NCI-H1048 (cell line): ENCODE measurements at regions not wholly inside any gene's neighbourhood (a gene's known extent, or its start where the extent isn't known, plus 50 kb on each side); places are given as distances from the start of the nearest gene placed in this dataset.
A peak's percentile ranks its signal among the peaks of the same experiment; 100 is the strongest.
"Not testable (repeated sequence)": the region's sequence is repeated elsewhere in the genome, so short reads cannot be mapped to it uniquely, and the experiment has no call there.

ENCODE experiments used
- DNase-seq: peaks from one replicate; lab custom pipeline; 2025; lab: John Stamatoyannopoulos, UW

GRCh38 chr3:182136008-182136910 lies 424.5 kb downstream of the SOX2 start:
- DNase-seq = no peak

GRCh38 chr3:182138393-182138792 lies 426.7 kb downstream of the SOX2 start:
- no peak for DNase-seq

GRCh38 chr3:182139627-182140357 lies 428.1 kb downstream of the SOX2 start:
- DNase-seq = no peak

GRCh38 chr3:182142928-182143327 lies 431.2 kb downstream of the SOX2 start:
- DNase-seq = no peak

- DNase-seq = no peak
Measured at GRCh38 chr3:182143903-182144302, 432.2 kb downstream of the SOX2 start.

GRCh38 chr3:182148360-182148759 lies 436.6 kb downstream of the SOX2 start:
- no peak for DNase-seq

- no peak for DNase-seq
Measured at GRCh38 chr3:182149594-182149993, 437.9 kb downstream of the SOX2 start.

- not testable (repeated sequence) for DNase-seq
Measured at GRCh38 chr3:182156326-182156725, 444.6 kb downstream of the SOX2 start.

- DNase-seq = no peak
Measured at GRCh38 chr3:182165234-182165633, 453.5 kb downstream of the SOX2 start.

- DNase-seq = no peak
Measured at GRCh38 chr3:182172534-182172933, 460.8 kb downstream of the SOX2 start.

GRCh38 chr3:182178488-182179200 lies 466.9 kb downstream of the SOX2 start:
- no peak for DNase-seq

- no peak for DNase-seq
Measured at GRCh38 chr3:182179631-182180030, 467.9 kb downstream of the SOX2 start.

- no peak for DNase-seq
Measured at GRCh38 chr3:182180654-182181385, 469.1 kb downstream of the SOX2 start.

GRCh38 chr3:182182531-182182968 lies 470.8 kb downstream of the SOX2 start:
- no peak for DNase-seq

GRCh38 chr3:182183716-182184430 lies 472.1 kb downstream of the SOX2 start:
- DNase-seq = no peak

GRCh38 chr3:182185313-182185712 lies 473.6 kb downstream of the SOX2 start:
- DNase-seq = no peak

GRCh38 chr3:182190056-182190455 lies 478.3 kb downstream of the SOX2 start:
- DNase-seq = no peak

- no peak for DNase-seq
Measured at GRCh38 chr3:182198345-182198744, 486.6 kb downstream of the SOX2 start.

- no peak for DNase-seq
Measured at GRCh38 chr3:182201456-182202168, 489.9 kb downstream of the SOX2 start.

GRCh38 chr3:182212479-182213076 lies 500.9 kb downstream of the SOX2 start:
- peak; percentile 35 for DNase-seq
